HEK293T (cell line): ENCODE measurements at regions not wholly inside any gene's neighbourhood (a gene's known extent, or its start where the extent isn't known, plus 50 kb on each side); places are given as distances from the start of the nearest gene placed in this dataset.

Experiments
- ARNT ChIP-seq: fragments of 450-650 bp; IDR thresholded peaks from 2 replicates; pipeline ENCODE4 v1.6.1; 2017; ENCODE audit warnings: mild to moderate bottlenecking
- CTBP1 ChIP-seq: fragments of 450-650 bp; IDR thresholded peaks from 2 replicates; pipeline ENCODE4 v1.6.1; 2016; ENCODE audit warnings: borderline replicate concordance
- ELF4 ChIP-seq: fragments of 450-650 bp; IDR thresholded peaks from 2 replicates; pipeline ENCODE4 v1.6.1; 2017; ENCODE audit warnings: antibody characterized with exemption
- FOXA1 ChIP-seq: fragments of 450-650 bp; IDR thresholded peaks from 2 replicates; pipeline ENCODE4 v1.6.1; 2016; ENCODE audit warnings: mild to moderate bottlenecking
- FOXK2 ChIP-seq: fragments of 450-650 bp; IDR thresholded peaks from 2 replicates; pipeline ENCODE4 v1.6.1; 2016; ENCODE audit warnings: mild to moderate bottlenecking
- FOXM1 ChIP-seq: fragments of 450-650 bp; IDR thresholded peaks from 2 replicates; pipeline ENCODE4 v1.6.1; 2017; ENCODE audit warnings: mild to moderate bottlenecking, borderline replicate concordance
- HDGF ChIP-seq: fragments of 450-650 bp; IDR thresholded peaks from 2 replicates; pipeline ENCODE4 v1.6.1; 2017; ENCODE audit warnings: antibody characterized with exemption, borderline replicate concordance
- L3MBTL2 ChIP-seq: fragments of 450-650 bp; conservative IDR thresholded peaks from 2 replicates; pipeline ENCODE4 v1.6.1; 2016; ENCODE audit warnings: mild to moderate bottlenecking
- NFRKB ChIP-seq: fragments of 450-650 bp; IDR thresholded peaks from 2 replicates; pipeline ENCODE4 v1.6.1; 2016; ENCODE audit warnings: mild to moderate bottlenecking, moderate library complexity
- SP1 ChIP-seq: fragments of 450-650 bp; IDR thresholded peaks from 2 replicates; pipeline ENCODE4 v1.6.1; 2017
- SUZ12 ChIP-seq: fragments of 450-650 bp; IDR thresholded peaks from 2 replicates; pipeline ENCODE4 v1.6.1; 2016; ENCODE audit warnings: mild to moderate bottlenecking
- TARDBP ChIP-seq: fragments of 450-650 bp; IDR thresholded peaks from 2 replicates; pipeline ENCODE4 v1.6.1; 2016
- ZNF384 ChIP-seq: fragments of 450-650 bp; IDR thresholded peaks from 2 replicates; pipeline ENCODE4 v1.6.1; 2016

GRCh38 chr13:53206455-53206854 lies 177.8 kb downstream of the OLFM4 start:
- TF ChIP-seq ELF4, result no peak
- TF ChIP-seq SP1, result no peak
- TF ChIP-seq FOXK2, result no peak
- TF ChIP-seq FOXA1, result no peak
- no peak for TF ChIP-seq ARNT
- TF ChIP-seq CTBP1, result no peak
- TF ChIP-seq TARDBP, result no peak
- TF ChIP-seq SUZ12, result no peak
- TF ChIP-seq HDGF, result no peak
- TF ChIP-seq FOXM1, result no peak
- no peak for TF ChIP-seq L3MBTL2
- TF ChIP-seq ZNF384, result no peak
- no peak for TF ChIP-seq NFRKB
